ENCODE measurements at regions not wholly inside any gene's neighbourhood (a gene's known extent, or its start where the extent isn't known, plus 50 kb on each side); places are given as distances from the start of the nearest gene placed in this dataset.
"Not testable (repeated sequence)": the region's sequence is repeated elsewhere in the genome, so short reads cannot be mapped to it uniquely, and the experiment has no call there.

- not testable (repeated sequence) for H3K9me2 ChIP-seq (replicated peaks; ENCODE audit: insufficient read depth); H3K4me1 ChIP-seq (ENCODE audit: insufficient read depth); H3K27me3 ChIP-seq; H2AFZ ChIP-seq; H4K20me1 ChIP-seq (ENCODE audit: insufficient read depth, poor library complexity, severe bottlenecking); DNase-seq (ENCODE audit: low spot score); H3K4me3 ChIP-seq; H3K9me3 ChIP-seq (ENCODE audit: low read depth); H3K36me3 ChIP-seq (replicated peaks; ENCODE audit: insufficient read depth, low read depth); H3K4me2 ChIP-seq; H3K27ac ChIP-seq; H3K79me2 ChIP-seq
- WGBS (ENCODE audit: low lambda C conversion rate, missing lambda C conversion rate), result 40% methylated on average over 1 of the region's 9 CpGs
Observed at GRCh38 chr7:73157169-73157661, 71.4 kb upstream of the SPDYE9 start.

DNA sequence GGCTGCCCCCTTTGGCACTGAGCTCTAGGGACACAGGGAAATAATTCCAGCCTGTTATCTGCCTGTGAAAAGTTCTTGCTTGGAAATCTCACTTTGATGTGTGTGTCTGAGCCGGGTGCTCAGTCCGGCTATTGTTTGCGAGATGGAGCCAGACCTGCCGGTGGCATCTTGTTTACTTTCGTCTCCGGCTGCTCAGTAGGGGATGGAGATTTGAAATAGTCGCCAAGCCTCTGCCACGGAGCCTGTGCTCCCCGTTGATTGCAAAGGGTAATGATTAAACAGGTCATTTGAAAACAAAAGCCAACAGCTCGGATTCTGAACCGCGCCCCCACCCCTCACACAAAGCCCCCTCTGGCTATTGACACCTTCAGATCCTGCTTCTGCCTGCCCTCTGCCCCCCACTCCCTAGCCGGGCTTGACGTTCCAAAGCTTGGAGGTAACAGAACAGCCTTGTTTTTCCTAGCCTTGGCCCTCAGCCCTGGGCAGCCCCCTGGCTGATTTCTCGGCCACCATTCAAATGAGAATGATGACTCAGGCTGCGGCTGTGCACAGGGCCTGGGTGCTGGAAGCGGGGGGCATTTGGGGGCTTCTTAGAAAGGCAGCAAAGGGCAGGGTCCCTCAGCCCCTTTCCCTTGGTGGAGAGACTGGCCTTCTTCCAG lies 70.8 kb upstream of the SPDYE9 start:
- H3K27ac ChIP-seq, result peak overlapping the region; percentile 62
- not testable (repeated sequence) for H3K9me2 ChIP-seq (replicated peaks; ENCODE audit: insufficient read depth); DNase-seq (ENCODE audit: low spot score); H3K4me1 ChIP-seq (ENCODE audit: insufficient read depth); H3K4me3 ChIP-seq; H3K36me3 ChIP-seq (replicated peaks; ENCODE audit: insufficient read depth, low read depth); H3K27me3 ChIP-seq; H4K20me1 ChIP-seq (ENCODE audit: insufficient read depth, poor library complexity, severe bottlenecking); H3K79me2 ChIP-seq; H3K9me3 ChIP-seq (ENCODE audit: low read depth); H2AFZ ChIP-seq
- peak overlapping the region; percentile 72 for H3K4me2 ChIP-seq
- 2% methylated on average over 10 of the region's 17 CpGs for WGBS (ENCODE audit: low lambda C conversion rate, missing lambda C conversion rate)

- peak; percentile 81 for DNase-seq (ENCODE audit: low spot score)
Observed at GRCh38 chr7:73154586-73155038, 68.8 kb upstream of the SPDYE9 start.

GRCh38 chr7:73153921-73154585 lies 68.2 kb upstream of the SPDYE9 start:
- not testable (repeated sequence) for H3K36me3 ChIP-seq (replicated peaks; ENCODE audit: insufficient read depth, low read depth); H3K27ac ChIP-seq; H3K4me3 ChIP-seq; H3K9me3 ChIP-seq (ENCODE audit: low read depth); H3K79me2 ChIP-seq; H4K20me1 ChIP-seq (ENCODE audit: insufficient read depth, poor library complexity, severe bottlenecking); H3K27me3 ChIP-seq; H3K4me1 ChIP-seq (ENCODE audit: insufficient read depth); DNase-seq (ENCODE audit: low spot score); H2AFZ ChIP-seq; H3K9me2 ChIP-seq (replicated peaks; ENCODE audit: insufficient read depth)
- 13% methylated on average over 11 of the region's 23 CpGs for WGBS (ENCODE audit: low lambda C conversion rate, missing lambda C conversion rate)
- H3K4me2 ChIP-seq, result peak overlapping the region; percentile 69

More at GRCh38 chr7:73154586-73155038, 68.8 kb upstream of the SPDYE9 start:
- H3K79me2 ChIP-seq; H4K20me1 ChIP-seq (ENCODE audit: insufficient read depth, poor library complexity, severe bottlenecking); H3K4me1 ChIP-seq (ENCODE audit: insufficient read depth); H3K36me3 ChIP-seq (replicated peaks; ENCODE audit: insufficient read depth, low read depth); H3K27me3 ChIP-seq; H3K9me3 ChIP-seq (ENCODE audit: low read depth); H3K27ac ChIP-seq; H3K4me3 ChIP-seq; H2AFZ ChIP-seq; H3K9me2 ChIP-seq (replicated peaks; ENCODE audit: insufficient read depth): not testable (repeated sequence)
- WGBS (ENCODE audit: low lambda C conversion rate, missing lambda C conversion rate), result 0% methylated on average over 5 of the region's 48 CpGs
- peak overlapping the region; percentile 69 for H3K4me2 ChIP-seq

GRCh38 chr7:73148570-73148969 lies 62.7 kb upstream of the SPDYE9 start:
- H3K4me3 ChIP-seq; H3K27ac ChIP-seq; H3K36me3 ChIP-seq (replicated peaks; ENCODE audit: insufficient read depth, low read depth); H3K27me3 ChIP-seq; DNase-seq (ENCODE audit: low spot score); H2AFZ ChIP-seq; H3K79me2 ChIP-seq; H3K4me2 ChIP-seq; H3K9me3 ChIP-seq (ENCODE audit: low read depth); H3K9me2 ChIP-seq (replicated peaks; ENCODE audit: insufficient read depth); H3K4me1 ChIP-seq (ENCODE audit: insufficient read depth); H4K20me1 ChIP-seq (ENCODE audit: insufficient read depth, poor library complexity, severe bottlenecking): not testable (repeated sequence)
- no CpG with 5 or more reads among the region's 2 CpGs for WGBS (ENCODE audit: low lambda C conversion rate, missing lambda C conversion rate)

GRCh38 chr7:73147681-73148080 lies 61.8 kb upstream of the SPDYE9 start:
- H4K20me1 ChIP-seq (ENCODE audit: insufficient read depth, poor library complexity, severe bottlenecking); H3K4me3 ChIP-seq: not testable (repeated sequence)

DNA sequence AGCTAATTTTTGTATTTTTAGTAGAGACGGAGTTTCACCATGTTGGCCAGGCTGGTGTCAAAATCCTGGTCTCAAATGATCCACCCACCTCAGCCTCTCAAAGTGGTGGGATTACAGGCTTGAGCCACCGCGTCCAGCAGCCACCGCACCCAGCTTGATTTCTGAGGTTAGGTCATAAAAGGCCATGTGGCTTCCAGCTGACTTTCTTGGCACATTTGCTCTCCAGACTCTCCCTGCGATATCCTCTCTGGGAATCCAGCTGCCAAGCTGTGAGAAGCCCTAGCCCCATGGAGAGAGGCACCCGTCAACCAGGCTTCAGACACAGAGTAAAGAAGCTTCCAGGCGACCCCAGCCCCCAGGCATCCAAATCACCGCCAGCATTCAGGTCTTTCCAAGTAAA lies 58.2 kb upstream of the SPDYE9 start:
- not testable (repeated sequence) for H3K79me2 ChIP-seq, H3K27ac ChIP-seq
- WGBS (ENCODE audit: low lambda C conversion rate, missing lambda C conversion rate), result 85% methylated on average over 5 of the region's 8 CpGs

More at GRCh38 chr7:73147681-73148080, 61.8 kb upstream of the SPDYE9 start:
- not testable (repeated sequence) for H3K9me2 ChIP-seq (replicated peaks; ENCODE audit: insufficient read depth); H2AFZ ChIP-seq; H3K27me3 ChIP-seq; H3K4me1 ChIP-seq (ENCODE audit: insufficient read depth); H3K9me3 ChIP-seq (ENCODE audit: low read depth); H3K27ac ChIP-seq; DNase-seq (ENCODE audit: low spot score); H3K36me3 ChIP-seq (replicated peaks; ENCODE audit: insufficient read depth, low read depth); H3K4me2 ChIP-seq; H3K79me2 ChIP-seq
- 91% methylated on average over 6 of the region's 6 CpGs for WGBS (ENCODE audit: low lambda C conversion rate, missing lambda C conversion rate)

GRCh38 chr7:73137922-73138321 lies 52.1 kb upstream of the SPDYE9 start:
- H3K27me3 ChIP-seq; H3K4me1 ChIP-seq (ENCODE audit: insufficient read depth); H3K9me3 ChIP-seq (ENCODE audit: low read depth); H3K27ac ChIP-seq; H3K4me2 ChIP-seq; H3K9me2 ChIP-seq (replicated peaks; ENCODE audit: insufficient read depth); H3K79me2 ChIP-seq; H3K4me3 ChIP-seq; DNase-seq (ENCODE audit: low spot score); H2AFZ ChIP-seq; H3K36me3 ChIP-seq (replicated peaks; ENCODE audit: insufficient read depth, low read depth); H4K20me1 ChIP-seq (ENCODE audit: insufficient read depth, poor library complexity, severe bottlenecking): not testable (repeated sequence)
- 67% methylated on average over 1 of the region's 3 CpGs for WGBS (ENCODE audit: low lambda C conversion rate, missing lambda C conversion rate)

More for the DNA sequence above, 58.2 kb upstream of the SPDYE9 start:
- H2AFZ ChIP-seq; H3K27me3 ChIP-seq; H3K9me3 ChIP-seq (ENCODE audit: low read depth); H4K20me1 ChIP-seq (ENCODE audit: insufficient read depth, poor library complexity, severe bottlenecking); H3K4me1 ChIP-seq (ENCODE audit: insufficient read depth); DNase-seq (ENCODE audit: low spot score); H3K4me3 ChIP-seq; H3K9me2 ChIP-seq (replicated peaks; ENCODE audit: insufficient read depth); H3K36me3 ChIP-seq (replicated peaks; ENCODE audit: insufficient read depth, low read depth); H3K4me2 ChIP-seq: not testable (repeated sequence)
